ENCODE measurements at regions not wholly inside any gene's neighbourhood (a gene's known extent, or its start where the extent isn't known, plus 50 kb on each side); places are given as distances from the start of the nearest gene placed in this dataset.
"Not testable (repeated sequence)": the region's sequence is repeated elsewhere in the genome, so short reads cannot be mapped to it uniquely, and the experiment has no call there.

GRCh38 chr3:107227091-107227490 lies 150.1 kb upstream of the CCDC54 start:
- no peak overlapping the region for H3K4me3 ChIP-seq (ENCODE audit: low read depth, low read length)
- TF ChIP-seq CTCF (IDR thresholded peaks at IDR 0.05; ENCODE audit: low read depth, low read length), result no peak

GRCh38 chr3:107233877-107234276 lies 143.4 kb upstream of the CCDC54 start:
- H3K4me3 ChIP-seq (ENCODE audit: low read depth, low read length), result not testable (repeated sequence)

- H3K4me3 ChIP-seq (ENCODE audit: low read depth, low read length), result peak overlapping the region; percentile 63
- no peak for TF ChIP-seq CTCF (IDR thresholded peaks at IDR 0.05; ENCODE audit: low read depth, low read length)
These were observed 141.9 kb upstream of the CCDC54 start for GRCh38 chr3:107235193-107235927.

GRCh38 chr3:107235928-107236315 lies 141.3 kb upstream of the CCDC54 start:
- peak; percentile 52 for TF ChIP-seq CTCF (IDR thresholded peaks at IDR 0.05; ENCODE audit: low read depth, low read length)
- H3K4me3 ChIP-seq (ENCODE audit: low read depth, low read length), result peak overlapping the region; percentile 63

GRCh38 chr3:107236655-107237337 lies 140.4 kb upstream of the CCDC54 start:
- no peak for TF ChIP-seq CTCF (IDR thresholded peaks at IDR 0.05; ENCODE audit: low read depth, low read length)
- no peak overlapping the region for H3K4me3 ChIP-seq (ENCODE audit: low read depth, low read length)

- TF ChIP-seq CTCF (IDR thresholded peaks at IDR 0.05; ENCODE audit: low read depth, low read length), result no peak
These were observed 138.5 kb upstream of the CCDC54 start for GRCh38 chr3:107238787-107239186.

GRCh38 chr3:107239703-107240102 lies 137.5 kb upstream of the CCDC54 start:
- no peak overlapping the region; the same call in 1 of the 2 replicates for H3K4me3 ChIP-seq (ENCODE audit: low read depth, low read length)
- TF ChIP-seq CTCF (IDR thresholded peaks at IDR 0.05; ENCODE audit: low read depth, low read length), result no peak

More at GRCh38 chr3:107238787-107239186, 138.5 kb upstream of the CCDC54 start:
- H3K4me3 ChIP-seq (ENCODE audit: low read depth, low read length), result no peak overlapping the region

All from WI38 (cell line).